Fibroblast of lung (primary cell): ENCODE measurements at regions not wholly inside any gene's neighbourhood (a gene's known extent, or its start where the extent isn't known, plus 50 kb on each side); places are given as distances from the start of the nearest gene placed in this dataset.

Experiments
- CTCF ChIP-seq, 2 donors: IDR thresholded peaks in 1 of 2; conservative IDR thresholded peaks in 1 of 2; 1 replicate in 1 of 2; 2 replicates in 1 of 2; pipeline ENCODE4 v1.5.1; 2011 to 2012; ENCODE audit warnings: low read length in 2 of 2, control low read depth in 1 of 2, inconsistent platforms in 1 of 2, low read depth in 1 of 2, mild to moderate bottlenecking in 1 of 2
- EZH2 ChIP-seq: IDR thresholded peaks from 2 replicates; pipeline ENCODE4 v1.5.1; 2012; ENCODE audit warnings: low read length, control low read depth, mild to moderate bottlenecking; ENCODE audit errors: missing control alignments

- TF ChIP-seq CTCF (conservative IDR thresholded peaks at IDR 0.05 in 1 of 2, IDR thresholded peaks at IDR 0.05 in 1 of 2; ENCODE audit: low read depth in 1 of 2, low read length in 2 of 2), result no peak
- no peak for TF ChIP-seq EZH2
Observed at GRCh38 chr12:126182619-126183236, 1117.5 kb downstream of the AACS start.
